Jurkat, Clone E6-1 (cell line): ENCODE measurements at regions not wholly inside any gene's neighbourhood (a gene's known extent, or its start where the extent isn't known, plus 50 kb on each side); places are given as distances from the start of the nearest gene placed in this dataset.

Experiments used
- DNase-seq: peaks from one replicate; pipeline ENCODE4 v3.0.0-alpha.2; 2011; ENCODE audit warnings: low read depth, low spot score
- H3K4me3 ChIP-seq: 2 replicates; pipeline ENCODE4 v1.5.1; 2011; ENCODE audit warnings: mild to moderate bottlenecking, low read length, control low read depth, moderate library complexity

DNA sequence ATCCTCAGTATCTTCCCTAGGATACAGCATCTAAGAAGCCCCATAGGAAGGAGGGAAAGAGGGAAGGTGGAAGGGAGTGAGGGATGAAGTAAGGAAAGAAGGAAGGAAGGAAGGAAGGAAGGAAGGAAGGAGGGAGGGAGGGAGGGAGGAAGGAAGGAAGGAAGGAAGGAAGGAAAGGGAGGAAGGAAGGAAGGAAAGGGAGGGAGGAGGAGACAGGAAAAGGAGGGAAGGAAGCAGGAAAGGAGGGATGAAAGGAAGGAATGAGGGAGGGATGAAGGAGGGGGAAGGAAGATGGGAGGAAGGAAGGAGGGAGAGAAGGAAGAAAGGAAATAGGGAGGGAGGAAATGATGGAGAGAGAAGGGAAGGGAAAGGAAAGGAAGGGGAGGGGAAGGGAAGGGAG is 455.6 kb upstream of the ZMIZ1 start:
- no peak overlapping the region for H3K4me3 ChIP-seq
- DNase-seq: no peak

DNA sequence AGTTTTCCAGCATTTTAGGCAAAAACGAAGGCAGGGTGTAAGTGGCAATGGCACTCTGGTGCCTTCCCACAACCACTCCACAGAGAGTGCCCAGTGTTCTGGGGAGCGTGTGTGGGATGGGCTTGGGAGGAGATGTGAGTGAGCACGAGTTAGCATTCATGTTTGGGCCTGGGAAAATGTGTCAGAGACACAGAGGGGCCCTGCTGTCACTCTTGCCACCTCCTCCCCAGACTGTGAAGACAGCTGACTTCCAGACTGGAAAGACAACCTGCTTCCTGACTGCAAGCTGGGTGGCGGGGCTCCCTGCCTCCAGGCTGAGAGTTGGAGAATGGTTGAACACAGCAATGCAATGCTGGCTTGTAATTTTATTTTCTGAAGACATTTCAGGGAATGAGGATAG is 454.5 kb upstream of the ZMIZ1 start:
- DNase-seq: no peak
- H3K4me3 ChIP-seq: no peak overlapping the region

DNA sequence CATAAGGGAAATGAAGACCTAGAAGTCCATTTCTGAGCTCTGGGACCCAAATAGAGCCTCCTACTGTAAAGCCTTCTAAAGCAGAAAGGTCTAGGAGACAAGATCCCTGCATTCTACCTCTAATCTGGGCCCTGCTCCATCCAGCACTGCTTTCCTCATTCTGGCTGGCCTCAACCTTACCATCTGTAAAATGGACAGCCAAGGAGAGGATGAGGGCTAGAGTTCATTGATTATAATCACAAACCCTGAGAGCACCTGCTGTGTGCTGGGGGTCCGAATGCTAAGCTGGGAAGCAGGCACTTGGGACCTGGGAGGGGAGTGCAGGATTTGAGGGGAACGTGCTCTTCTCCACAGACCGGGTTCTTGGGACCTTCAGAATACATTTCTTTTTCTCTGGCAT is 454.0 kb upstream of the ZMIZ1 start:
- DNase-seq: no peak
- H3K4me3 ChIP-seq: no peak overlapping the region

DNA sequence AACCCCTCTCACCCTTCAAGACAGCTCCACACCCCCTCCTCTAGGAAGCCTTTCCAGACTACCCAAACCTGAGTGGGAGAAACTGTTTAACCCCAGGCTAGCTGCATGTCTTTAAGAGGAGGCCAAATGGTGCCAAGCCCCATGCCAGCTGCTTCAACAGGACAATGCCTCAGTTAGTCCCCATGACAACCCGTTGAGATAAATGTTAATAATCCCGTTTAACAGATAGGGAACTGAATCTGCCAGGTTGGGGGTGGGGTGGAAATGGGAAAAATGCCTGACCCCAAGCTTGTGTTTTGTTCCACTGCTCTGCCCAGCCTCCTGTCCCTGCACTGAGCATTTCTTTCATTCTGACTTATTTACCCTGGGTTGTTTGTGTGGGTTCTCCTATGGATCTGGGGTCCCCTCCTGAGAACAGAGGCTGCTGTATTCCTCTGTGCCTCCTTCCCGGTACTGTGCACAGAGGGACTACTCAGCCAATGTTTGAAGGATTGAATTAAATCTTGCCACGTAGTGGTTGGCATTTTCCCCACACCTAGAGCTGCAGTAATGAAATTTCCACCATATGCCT is 452.6 kb upstream of the ZMIZ1 start:
- no peak for DNase-seq

DNA sequence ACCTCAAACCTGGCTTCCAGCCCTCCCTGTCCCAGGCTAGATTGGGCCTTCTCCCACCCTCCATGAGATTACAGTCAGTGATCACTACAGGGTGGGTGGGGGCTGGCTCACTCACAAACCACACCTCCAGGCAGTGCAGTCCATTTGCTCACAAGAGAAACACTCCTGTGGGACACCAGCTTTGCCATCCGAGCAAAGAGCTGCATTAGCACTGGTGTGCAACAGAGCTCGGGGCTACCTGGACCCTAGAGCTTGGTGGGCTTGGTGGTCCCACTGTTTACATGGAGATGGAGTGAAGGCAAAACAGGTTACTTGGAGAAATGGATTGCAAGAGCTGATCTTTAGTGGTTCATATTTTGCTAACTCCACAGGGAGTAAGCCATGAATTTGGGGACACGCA is 451.7 kb upstream of the ZMIZ1 start:
- DNase-seq: no peak
- no peak overlapping the region for H3K4me3 ChIP-seq

More for the DNA sequence above, 452.6 kb upstream of the ZMIZ1 start:
- H3K4me3 ChIP-seq: no peak overlapping the region

DNA sequence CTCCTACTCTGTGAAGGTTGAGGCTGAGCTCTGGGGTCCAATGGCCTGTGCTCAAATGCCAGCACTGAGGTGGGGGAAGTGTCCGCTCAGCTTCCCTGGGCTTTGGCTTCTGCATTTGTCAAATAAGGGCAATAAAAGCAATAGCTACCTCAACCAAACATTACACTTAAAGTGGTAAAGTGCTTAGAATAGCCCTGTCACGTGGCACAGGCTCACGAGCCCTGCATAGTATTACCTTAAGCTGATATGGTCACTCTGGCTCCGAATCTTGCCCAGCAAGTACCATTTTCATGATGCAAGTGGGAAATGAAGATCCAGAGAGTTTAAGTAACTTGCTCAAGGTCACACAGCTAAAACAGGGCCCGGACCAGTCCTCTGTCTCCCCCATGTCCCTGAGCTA is 451.1 kb upstream of the ZMIZ1 start:
- no peak for DNase-seq
- no peak overlapping the region for H3K4me3 ChIP-seq

DNA sequence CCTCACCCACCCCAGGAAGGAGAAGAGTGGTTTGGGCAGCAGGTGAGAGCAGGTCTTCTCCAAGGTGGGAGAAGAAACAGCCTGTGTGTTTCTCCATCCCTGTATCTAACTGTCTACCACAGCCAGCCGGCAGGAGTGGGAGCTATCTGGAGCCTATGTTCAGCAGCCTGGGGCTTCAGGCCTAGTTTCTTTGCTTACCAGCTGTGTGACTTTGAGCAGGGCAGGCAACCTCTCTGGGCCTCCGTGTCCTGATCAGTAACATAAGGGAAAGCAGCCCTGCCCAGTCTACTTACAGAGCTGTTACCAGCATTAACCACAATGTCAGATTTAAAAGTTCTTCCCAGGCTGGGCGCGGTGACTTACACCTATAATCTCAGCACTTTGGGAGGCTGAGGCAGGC is 450.7 kb upstream of the ZMIZ1 start:
- no peak for DNase-seq
- H3K4me3 ChIP-seq: no peak overlapping the region

DNA sequence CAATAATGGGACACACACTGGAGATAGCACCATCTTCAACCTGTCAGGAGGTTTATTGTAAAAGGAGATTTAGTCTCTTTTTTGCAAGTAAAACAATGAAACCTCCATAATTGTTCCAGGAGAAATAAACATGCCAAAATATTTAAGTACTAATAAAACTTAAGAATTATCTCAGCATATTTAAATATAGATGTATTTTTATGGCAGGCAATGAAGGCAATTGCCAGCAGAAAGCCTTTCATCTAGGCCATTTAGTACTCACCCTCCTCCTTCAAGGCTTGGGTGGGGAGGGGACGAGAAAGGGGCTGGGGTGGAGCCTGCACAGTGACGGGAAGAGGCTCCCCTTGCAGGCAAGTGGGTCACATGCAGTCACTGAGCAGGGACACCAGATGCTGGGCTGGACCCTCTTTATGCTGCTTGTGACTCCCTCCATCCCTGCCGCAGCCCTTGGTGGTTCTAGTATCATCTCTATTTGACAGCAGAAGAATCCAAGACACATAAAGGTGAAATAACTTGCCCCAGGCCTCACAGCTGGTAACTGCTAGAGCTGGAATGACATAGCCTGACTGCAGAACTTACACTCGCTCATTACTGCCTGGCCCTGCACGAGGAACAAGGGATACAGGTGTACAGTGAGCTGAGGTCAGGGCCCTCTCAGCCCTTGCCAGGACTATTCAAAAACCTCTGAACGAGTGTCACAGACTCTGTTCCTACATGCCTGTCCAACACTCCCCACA is 449.5 kb upstream of the ZMIZ1 start:
- DNase-seq: no peak

DNA sequence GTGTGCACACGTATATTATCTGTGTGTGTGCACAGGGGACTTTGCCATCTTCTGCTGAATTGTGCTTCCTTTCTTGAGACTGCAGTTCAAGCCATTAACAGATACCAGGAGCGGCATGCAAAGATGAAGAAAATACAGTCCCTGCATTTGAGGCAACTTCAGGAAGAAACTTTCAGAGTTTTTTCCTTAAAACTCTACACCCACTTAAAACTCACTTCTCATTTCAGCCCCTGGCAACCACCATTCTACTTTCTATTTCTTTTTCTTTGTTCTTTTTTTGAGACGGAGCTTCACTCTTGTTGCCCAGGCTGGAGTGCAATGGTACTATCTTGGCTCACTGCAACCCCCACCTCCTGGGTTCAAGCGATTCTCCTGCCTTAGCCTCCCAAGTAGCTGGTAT is 448.9 kb upstream of the ZMIZ1 start:
- H3K4me3 ChIP-seq: no peak overlapping the region
- DNase-seq: no peak

More for the DNA sequence above, 449.5 kb upstream of the ZMIZ1 start:
- no peak overlapping the region for H3K4me3 ChIP-seq

DNA sequence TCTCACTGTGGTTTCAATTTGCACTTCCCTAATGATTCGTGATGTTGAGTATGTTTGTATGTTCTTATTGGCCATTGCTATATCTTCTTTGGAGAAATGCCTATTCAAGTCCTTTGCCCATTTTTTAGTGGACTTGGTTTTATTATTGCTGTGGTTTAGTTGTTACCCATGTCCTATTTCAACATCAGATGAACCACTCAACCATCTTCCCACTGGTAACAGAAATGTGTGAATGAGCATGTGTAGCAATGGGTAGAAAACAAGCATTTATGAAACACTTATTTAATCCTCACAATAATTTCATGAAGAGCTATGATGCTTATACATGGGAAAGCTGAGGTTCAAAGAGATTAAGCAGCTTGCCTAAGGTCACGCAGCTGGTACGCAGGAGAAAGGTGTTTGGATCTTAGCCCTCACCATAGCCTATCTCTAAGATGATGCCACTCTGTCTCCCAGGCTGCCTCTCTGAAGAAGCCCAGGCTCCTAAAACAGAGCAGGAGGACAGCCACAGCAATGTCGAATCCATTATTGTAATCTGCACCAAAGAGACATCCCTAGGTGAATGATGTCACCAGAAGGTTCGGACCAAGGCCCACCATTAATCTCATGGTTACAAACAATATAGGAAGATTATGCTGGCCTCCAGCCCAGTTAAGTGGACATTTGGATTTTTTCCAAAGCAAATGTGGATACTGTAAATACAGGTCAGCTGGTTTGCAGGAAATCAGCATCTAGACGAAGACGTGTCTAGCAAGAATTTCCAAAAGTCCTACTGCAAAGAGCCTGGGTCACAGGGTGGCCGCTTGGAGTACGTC is 447.6 kb upstream of the ZMIZ1 start:
- H3K4me3 ChIP-seq: no peak overlapping the region
- DNase-seq: no peak

DNA sequence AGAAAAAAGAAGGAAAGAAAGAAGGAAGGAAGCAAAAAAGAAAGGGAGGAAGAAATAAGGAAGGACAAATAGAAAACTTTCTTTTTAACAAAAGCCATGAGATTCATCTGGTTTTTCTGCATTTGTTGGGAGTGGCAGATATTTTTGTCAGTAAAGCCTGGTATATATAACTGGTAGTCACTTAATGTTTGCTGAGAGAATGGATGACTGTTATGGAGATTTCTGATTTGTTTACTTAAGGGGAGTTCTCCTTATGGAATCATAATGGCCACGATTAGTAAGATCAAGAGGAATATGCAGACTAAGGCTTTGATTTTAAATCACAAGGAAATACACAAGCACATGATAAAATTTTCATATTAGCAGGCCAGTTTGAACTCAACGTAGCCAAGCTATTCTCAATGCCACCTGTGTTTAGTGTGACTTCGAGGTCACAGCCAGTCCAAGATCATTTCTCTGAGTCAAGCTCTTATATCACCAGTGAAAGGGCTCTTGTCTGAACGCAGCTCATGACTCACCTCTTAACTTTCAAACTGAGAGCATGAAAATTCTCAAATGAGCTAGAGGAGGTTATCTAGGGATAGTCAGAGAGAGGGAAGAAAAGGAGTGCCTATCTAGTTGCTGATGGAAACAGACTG is 445.1 kb upstream of the ZMIZ1 start:
- DNase-seq: no peak
- H3K4me3 ChIP-seq: no peak overlapping the region

DNA sequence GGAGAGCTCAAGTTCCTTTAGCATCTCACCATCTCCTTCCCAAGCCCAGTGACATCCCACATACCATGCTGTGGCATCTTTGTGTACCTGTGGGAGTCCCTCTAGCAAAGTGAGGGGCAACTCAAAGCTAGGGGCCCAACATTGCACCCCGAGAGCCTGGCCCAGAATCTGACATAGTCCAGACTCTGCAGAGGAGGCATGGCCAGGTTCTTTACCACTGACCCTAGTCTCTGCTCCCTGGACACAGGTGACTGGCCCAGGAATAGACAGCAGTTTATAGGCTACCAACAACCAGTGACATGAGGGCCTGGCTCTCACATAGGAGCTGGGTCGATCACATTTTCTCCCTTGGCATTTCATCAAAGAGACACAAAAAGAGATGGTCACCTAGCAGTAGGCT is 444.0 kb upstream of the ZMIZ1 start:
- no peak overlapping the region for H3K4me3 ChIP-seq
- no peak for DNase-seq

DNA sequence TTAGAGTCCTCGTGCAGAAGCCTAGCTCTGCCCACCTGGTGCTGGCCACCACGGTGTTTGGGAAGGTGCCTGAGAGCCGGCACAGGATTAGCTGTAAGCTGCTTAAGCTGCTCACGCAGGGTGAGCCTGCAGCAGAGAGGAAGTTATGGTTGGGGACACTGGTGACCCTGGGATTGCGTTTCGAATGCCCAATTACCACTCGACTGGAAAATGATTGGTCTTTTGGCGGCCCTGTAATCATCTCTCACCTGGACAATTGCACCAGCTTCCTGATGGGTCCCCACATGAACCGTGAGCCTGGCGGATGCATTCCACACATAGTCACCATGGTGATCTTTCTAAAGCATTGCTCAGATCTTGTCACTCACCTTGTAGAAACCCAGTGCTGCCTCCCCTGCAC is 442.3 kb upstream of the ZMIZ1 start:
- no peak for DNase-seq
- H3K4me3 ChIP-seq: no peak overlapping the region

DNA sequence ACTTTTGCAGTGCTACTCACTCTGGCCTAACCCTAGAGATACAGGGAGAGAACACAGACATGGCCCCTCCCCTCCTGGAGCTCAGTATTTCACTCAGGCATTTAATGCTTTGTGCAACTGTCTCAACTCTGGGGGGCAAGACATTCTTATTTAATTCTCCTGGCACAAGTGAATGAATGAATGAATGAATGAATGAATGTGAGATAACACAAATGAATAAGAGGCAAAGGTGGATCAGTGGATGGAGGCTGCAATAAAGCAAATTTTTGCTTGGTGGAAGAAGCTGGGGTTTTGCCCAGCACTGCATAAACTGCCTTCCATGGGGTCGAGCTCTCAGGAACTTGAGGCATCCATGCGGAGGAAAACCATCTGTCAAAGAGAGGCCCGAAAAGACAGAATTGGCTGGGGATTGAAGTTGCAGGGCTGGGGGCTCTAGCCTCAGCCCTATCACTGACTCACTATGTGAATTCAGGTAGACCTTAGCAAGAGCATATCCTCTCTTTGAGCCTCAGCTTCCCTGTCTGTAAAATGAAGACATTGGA is 441.4 kb upstream of the ZMIZ1 start:
- DNase-seq: no peak
- no peak overlapping the region for H3K4me3 ChIP-seq

DNA sequence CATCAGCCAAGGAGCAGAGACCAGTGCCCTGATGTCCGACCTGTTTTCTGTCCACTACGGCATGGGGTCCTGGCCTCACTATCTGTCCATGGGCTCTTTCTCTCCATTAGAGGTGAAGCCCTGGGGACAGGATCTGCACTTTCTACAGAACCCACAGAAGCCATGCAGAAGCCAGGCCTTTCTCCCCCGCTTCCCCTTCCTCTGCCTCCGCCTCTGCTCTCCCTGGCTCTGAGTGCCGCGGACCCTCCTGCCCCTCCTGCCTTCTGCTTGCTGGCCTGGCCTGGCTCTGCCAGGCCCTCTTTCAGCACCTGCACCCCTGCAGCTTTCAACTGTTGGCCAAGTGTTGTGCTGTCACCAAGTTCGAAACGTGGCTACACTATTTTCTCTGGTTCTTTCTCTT is 439.8 kb upstream of the ZMIZ1 start:
- no peak for DNase-seq
- H3K4me3 ChIP-seq: no peak overlapping the region

DNA sequence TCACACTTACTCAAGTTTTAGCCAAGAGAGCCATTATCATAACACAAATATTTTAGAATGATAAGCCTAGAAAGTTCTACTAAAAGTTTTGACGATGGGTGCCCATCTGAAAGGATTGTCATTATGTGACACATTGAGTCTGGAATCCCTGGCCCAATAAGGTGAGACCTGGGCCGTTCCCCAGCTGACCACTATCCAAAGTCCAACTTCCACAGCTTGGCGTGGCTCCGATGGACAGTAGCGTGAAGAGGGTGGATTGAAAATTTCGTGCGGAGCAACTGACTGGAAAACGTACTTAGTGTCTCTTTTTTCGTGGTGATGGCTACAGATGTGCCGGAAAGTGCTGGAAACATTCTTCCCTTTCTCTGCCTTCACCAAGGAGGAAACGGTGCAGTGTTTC is 439.0 kb upstream of the ZMIZ1 start:
- H3K4me3 ChIP-seq: no peak overlapping the region
- DNase-seq: no peak

DNA sequence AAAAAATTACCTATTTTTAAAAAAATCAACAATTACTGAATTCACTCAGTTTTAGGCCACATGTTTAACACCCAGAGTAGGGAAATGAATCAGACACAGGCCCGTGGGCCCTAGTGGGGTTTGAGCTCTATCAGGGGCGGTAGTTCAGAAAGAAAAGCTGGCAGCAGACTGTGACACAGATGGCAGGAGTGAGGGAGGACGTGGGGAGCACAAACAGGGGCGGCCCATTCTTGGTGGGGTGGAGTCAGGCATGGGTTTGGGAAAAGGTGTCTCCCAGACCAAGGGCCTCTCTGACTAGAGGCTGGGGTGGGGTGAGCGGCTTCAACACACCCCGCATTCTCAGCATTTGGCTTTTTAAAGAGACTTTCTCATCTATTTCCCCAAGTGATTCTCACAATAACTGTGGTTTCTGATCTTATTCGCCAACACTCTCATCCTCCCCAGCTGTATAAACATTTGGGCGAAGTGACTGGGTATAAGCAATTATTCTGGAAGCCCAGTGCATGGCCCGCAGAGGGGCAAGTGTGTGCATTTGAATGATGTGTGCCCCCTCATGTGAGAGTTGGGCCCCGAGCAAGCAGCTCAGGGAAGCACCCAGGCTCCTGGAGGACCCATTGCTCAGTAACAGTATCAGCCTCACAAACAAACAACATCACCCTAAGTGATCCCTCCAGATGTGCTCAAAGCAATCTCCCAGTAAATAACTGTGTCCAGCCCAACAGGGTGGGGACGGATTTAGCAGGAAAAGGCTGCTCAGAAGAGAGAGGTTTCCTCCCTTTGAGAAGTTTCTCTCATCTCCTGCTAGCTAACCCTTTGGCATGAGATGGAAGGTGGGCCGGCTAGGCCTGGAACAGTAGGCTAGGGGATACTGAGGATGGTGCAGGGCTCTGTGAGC is 437.6 kb upstream of the ZMIZ1 start:
- no peak overlapping the region for H3K4me3 ChIP-seq
- no peak for DNase-seq

DNA sequence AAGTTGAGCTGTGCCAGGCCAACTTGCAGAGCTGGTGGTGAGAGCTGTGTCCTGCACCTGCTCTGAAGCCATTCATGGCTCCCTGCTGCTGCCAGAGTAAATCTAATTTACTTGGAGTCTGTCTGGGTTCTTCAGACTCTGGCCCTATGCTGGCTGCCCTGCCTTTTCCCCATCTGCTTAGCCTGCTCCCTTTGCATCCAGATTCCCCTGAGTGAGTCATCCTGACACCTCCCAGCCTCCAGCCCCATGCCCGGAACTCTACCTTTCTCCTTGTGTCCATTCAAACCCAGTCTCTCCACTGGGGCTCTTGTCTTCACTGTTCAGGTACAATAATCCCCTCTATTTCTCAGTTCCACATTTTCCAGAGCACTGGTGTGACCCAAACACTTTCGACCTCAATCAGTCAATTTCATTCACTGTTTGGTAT is 434.4 kb upstream of the ZMIZ1 start:
- no peak for DNase-seq

DNA sequence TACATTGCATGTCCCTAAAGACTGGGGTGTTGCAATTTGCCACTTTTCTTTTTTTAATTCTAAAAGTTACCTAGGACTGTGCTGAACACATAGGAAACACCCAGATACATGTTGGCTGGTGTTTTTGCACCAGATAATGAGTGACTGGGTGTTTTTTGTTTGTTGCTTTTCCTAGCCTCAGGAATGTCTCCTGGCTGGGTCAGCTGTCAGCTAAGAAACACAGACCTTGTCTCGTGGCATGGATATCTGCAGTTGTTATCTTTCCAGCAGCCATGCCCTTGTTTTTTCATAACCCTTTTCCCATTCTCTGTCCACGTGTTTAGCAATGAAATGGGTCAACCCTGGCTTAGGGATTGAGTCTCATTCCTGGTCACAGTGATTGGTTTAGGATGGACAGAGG is 433.9 kb upstream of the ZMIZ1 start:
- no peak overlapping the region for H3K4me3 ChIP-seq
- no peak for DNase-seq

More for the DNA sequence above, 434.4 kb upstream of the ZMIZ1 start:
- no peak overlapping the region for H3K4me3 ChIP-seq
